ENCODE measurements at regions not wholly inside any gene's neighbourhood (a gene's known extent, or its start where the extent isn't known, plus 50 kb on each side); places are given as distances from the start of the nearest gene placed in this dataset.

DNA sequence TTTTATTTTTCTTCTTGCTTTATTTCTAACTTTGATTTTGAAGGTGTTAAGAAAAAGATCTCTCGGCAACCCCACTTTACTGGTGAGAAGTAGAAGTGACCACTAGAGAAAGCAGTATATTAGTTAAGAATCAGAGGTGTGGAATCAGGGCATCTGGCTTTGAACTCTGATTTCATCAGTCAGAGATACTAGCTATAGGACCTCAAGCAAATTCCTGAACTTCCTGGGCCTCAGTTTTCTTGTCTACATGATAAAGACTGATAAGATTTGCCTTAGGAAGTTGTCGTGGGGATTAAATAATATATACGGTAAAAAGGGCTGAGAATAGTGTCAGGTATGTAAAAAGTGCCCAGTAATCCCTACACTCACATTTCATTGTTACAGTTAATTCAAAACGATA lies 440.3 kb upstream of the CRIM1 start:
- no peak overlapping the region for H3K4me3 Mint-ChIP-seq
- TF ChIP-seq, protein P1, sequence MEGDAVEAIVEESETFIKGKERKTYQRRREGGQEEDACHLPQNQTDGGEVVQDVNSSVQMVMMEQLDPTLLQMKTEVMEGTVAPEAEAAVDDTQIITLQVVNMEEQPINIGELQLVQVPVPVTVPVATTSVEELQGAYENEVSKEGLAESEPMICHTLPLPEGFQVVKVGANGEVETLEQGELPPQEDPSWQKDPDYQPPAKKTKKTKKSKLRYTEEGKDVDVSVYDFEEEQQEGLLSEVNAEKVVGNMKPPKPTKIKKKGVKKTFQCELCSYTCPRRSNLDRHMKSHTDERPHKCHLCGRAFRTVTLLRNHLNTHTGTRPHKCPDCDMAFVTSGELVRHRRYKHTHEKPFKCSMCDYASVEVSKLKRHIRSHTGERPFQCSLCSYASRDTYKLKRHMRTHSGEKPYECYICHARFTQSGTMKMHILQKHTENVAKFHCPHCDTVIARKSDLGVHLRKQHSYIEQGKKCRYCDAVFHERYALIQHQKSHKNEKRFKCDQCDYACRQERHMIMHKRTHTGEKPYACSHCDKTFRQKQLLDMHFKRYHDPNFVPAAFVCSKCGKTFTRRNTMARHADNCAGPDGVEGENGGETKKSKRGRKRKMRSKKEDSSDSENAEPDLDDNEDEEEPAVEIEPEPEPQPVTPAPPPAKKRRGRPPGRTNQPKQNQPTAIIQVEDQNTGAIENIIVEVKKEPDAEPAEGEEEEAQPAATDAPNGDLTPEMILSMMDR (IDR thresholded peaks at IDR 0.05), result no peak
- H3K27ac Mint-ChIP-seq, result no peak overlapping the region
- ChIA-PET POLR2A (no interaction called here), CTCF (no interaction called here)
- no peak for ATAC-seq (ENCODE audit: low read depth)
- H3K36me3 Mint-ChIP-seq (ENCODE audit: low read depth), result no peaks in the 10 kb centered on the region
- no peaks in the 10 kb centered on the region for H3K9me3 Mint-ChIP-seq
- intact Hi-C loops (cut with micrococcal nuclease), result no loop called here
- H3K4me1 Mint-ChIP-seq, result no peaks in the 10 kb centered on the region
- no peak for DNase-seq
- H3K27me3 Mint-ChIP-seq, result no peaks in the 10 kb centered on the region

GRCh38 chr2:35891936-35892335 lies 463.6 kb upstream of the CRIM1 start:
- ChIA-PET CTCF (no interaction called here), POLR2A (no interaction called here)
- intact Hi-C loops (cut with micrococcal nuclease), result no loop called here
- Mint-ChIP-seq H3K27me3 (no peaks in the 10 kb centered on the region), H3K4me1 (no peaks in the 10 kb centered on the region), H3K4me3 (no peak overlapping the region), H3K27ac (no peak overlapping the region), H3K36me3 (ENCODE audit: low read depth) (no peaks in the 10 kb centered on the region), H3K9me3 (no peaks in the 10 kb centered on the region)
- ATAC-seq (ENCODE audit: low read depth) (no peak), DNase-seq (no peak)
- TF ChIP-seq, protein P1 (IDR thresholded peaks at IDR 0.05), result no peak

DNA sequence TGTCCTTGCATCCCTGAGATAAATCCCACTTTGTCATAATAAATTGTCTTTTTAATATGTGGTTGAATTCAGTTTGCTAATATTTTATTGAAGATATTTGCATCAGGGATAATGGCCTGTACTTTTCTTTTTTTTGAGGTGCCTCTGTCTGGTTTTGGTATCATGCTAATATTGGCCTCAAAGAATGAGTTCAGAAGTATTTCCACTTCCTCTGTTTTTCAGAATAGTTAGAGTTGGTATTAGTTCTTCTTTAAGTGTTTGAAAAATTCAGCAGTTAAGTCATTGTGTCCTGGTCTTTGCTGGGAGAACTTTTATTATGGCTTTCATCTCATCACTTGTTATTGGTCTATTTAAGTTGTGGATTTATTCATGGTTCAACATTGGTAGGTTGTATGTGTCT lies 464.1 kb upstream of the CRIM1 start:
- Mint-ChIP-seq H3K27me3 (no peaks in the 10 kb centered on the region), H3K27ac (no peak overlapping the region), H3K9me3 (peaks cover under 1% of the 10 kb centered on the region), H3K36me3 (ENCODE audit: low read depth) (no peaks in the 10 kb centered on the region), H3K4me1 (no peaks in the 10 kb centered on the region), H3K4me3 (no peak overlapping the region)
- ATAC-seq (ENCODE audit: low read depth) (no peak), DNase-seq (no peak)
- TF ChIP-seq, protein P1 (IDR thresholded peaks at IDR 0.05), result no peak
- ChIA-PET CTCF (no interaction called here), POLR2A (no interaction called here)
- intact Hi-C loops (cut with micrococcal nuclease), result no loop called here

DNA sequence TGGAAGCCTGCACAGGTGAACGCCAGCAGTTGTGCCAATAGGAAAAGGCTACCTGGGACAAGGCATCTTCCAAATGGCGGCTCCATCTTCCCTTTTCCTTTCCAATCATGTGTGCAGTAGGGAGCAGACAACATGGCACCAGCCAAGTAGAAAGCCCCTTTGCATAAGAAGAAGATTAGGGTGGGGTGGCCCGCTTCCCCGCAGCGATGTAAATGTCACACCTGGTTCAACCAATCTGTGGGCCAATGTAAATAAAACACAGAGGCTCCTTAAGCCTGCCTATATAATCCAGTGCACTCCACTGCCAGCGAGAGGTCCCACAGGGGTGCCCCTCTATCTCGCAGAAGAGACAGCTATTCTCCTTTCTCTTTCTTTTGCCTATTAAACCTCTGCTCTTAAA lies 468.4 kb upstream of the CRIM1 start:
- ATAC-seq (ENCODE audit: low read depth), result no peak
- Mint-ChIP-seq H3K27me3 (no peaks in the 10 kb centered on the region), H3K9me3 (peaks cover 2% of the 10 kb centered on the region), H3K4me3 (no peak overlapping the region), H3K36me3 (ENCODE audit: low read depth) (no peaks in the 10 kb centered on the region), H3K4me1 (no peaks in the 10 kb centered on the region), H3K27ac (no peak overlapping the region)
- POLR2A ChIA-PET, result no interaction called here
- intact Hi-C loops (cut with micrococcal nuclease), result no loop called here
- TF ChIP-seq, protein P1 (IDR thresholded peaks at IDR 0.05), result no peak
- no peak for DNase-seq
- CTCF ChIA-PET, result no interaction called here

GRCh38 chr2:35873921-35874320 lies 481.7 kb upstream of the CRIM1 start:
- ChIA-PET POLR2A (no interaction called here), CTCF (no interaction called here)
- intact Hi-C loops (cut with micrococcal nuclease), result no loop called here
- Mint-ChIP-seq H3K36me3 (ENCODE audit: low read depth) (no peaks in the 10 kb centered on the region), H3K27ac (no peak overlapping the region), H3K4me3 (no peak overlapping the region), H3K27me3 (no peaks in the 10 kb centered on the region), H3K4me1 (no peaks in the 10 kb centered on the region), H3K9me3 (no peaks in the 10 kb centered on the region)
- TF ChIP-seq, protein P1 (IDR thresholded peaks at IDR 0.05), result no peak
- no peak for DNase-seq
- no peak for ATAC-seq (ENCODE audit: low read depth)

All from activated B cell treated with CpG ODN at 0.5 μM for 24 hours (primary cell).